CD4-positive, alpha-beta T cell (primary cell): ENCODE measurements at regions not wholly inside any gene's neighbourhood (a gene's known extent, or its start where the extent isn't known, plus 50 kb on each side); places are given as distances from the start of the nearest gene placed in this dataset.

Source experiments
- ATAC-seq: fragments of 200-7000 bp; cut with Tn5 transposase; one replicate; pipeline ENCODE4 v1.10.0; 2022; ENCODE audit warnings: mild to moderate bottlenecking; ENCODE audit not compliant: poor library complexity
- CTCF ChIA-PET: fragments of 350-600 bp; sonication (Branson Sonifier 250); formaldehyde crosslinking; loops from one replicate; lab custom pipeline; 2021; ENCODE audit warnings: antibody characterized with exemption, inconsistent platforms; lab: Charles Lee
- POLR2A ChIA-PET: fragments of 350-600 bp; sonication (Branson Sonifier 250); formaldehyde crosslinking; loops from one replicate; lab custom pipeline; 2021; ENCODE audit warnings: antibody characterized with exemption, inconsistent platforms; lab: Charles Lee
- DNase-seq, 14 experiments: peaks; one replicate each; pipeline ENCODE4 v3.0.0-alpha.2; 2013 to 2020; ENCODE audit warnings: mixed read lengths in 2 of 14
- H3K27ac ChIP-seq, 2 donors: one replicate each; pipeline versions ENCODE4 v1.5.1 to v1.7.0; 2013; ENCODE audit warnings: low read length in 2 of 2, low read depth in 1 of 2, mild to moderate bottlenecking in 1 of 2
- H3K27me3 ChIP-seq, 2 experiments: 1 replicate in 1 of 2; 2 replicates in 1 of 2; pipeline versions ENCODE4 v1.6.1 to v1.7.0; 2013; ENCODE audit warnings: low read length in 2 of 2, control low read depth in 1 of 2, mild to moderate bottlenecking in 1 of 2, moderate library complexity in 1 of 2; ENCODE audit not compliant: insufficient read depth in 2 of 2, control insufficient read depth in 1 of 2
- H3K36me3 ChIP-seq: one replicate; pipeline ENCODE4 v1.6.1; 2013; ENCODE audit warnings: low read length, control low read depth; ENCODE audit not compliant: insufficient read depth
- H3K4me1 ChIP-seq: one replicate; pipeline ENCODE4 v1.6.1; 2013; ENCODE audit warnings: low read length, control low read depth; ENCODE audit not compliant: insufficient read depth
- H3K4me3 ChIP-seq: one replicate; pipeline ENCODE4 v1.5.1; 2013; ENCODE audit warnings: mild to moderate bottlenecking, low read length, moderate library complexity
- H3K9me3 ChIP-seq, 2 experiments: 1 replicate in 1 of 2; 2 replicates in 1 of 2; pipeline versions ENCODE4 v1.6.1 to v1.7.0; 2013; ENCODE audit warnings: low read length in 2 of 2, mild to moderate bottlenecking in 2 of 2, control low read depth in 1 of 2, moderate library complexity in 1 of 2; ENCODE audit not compliant: control insufficient read depth in 1 of 2, insufficient read depth in 1 of 2
- H3K27ac Mint-ChIP-seq: one replicate; pipeline ENCODE4 v1.8.0; 2020; ENCODE audit warnings: mixed read lengths
- H3K27me3 Mint-ChIP-seq: one replicate; pipeline ENCODE4 v1.8.0; 2021; ENCODE audit warnings: mixed read lengths
- H3K36me3 Mint-ChIP-seq: one replicate; pipeline ENCODE4 v1.8.0; 2021; ENCODE audit warnings: low read depth, mixed read lengths
- H3K4me1 Mint-ChIP-seq: one replicate; pipeline ENCODE4 v1.8.0; 2021; ENCODE audit warnings: low read depth, mixed read lengths
- H3K4me3 Mint-ChIP-seq: one replicate; pipeline ENCODE4 v1.8.0; 2020; ENCODE audit warnings: mild to moderate bottlenecking, mixed read lengths
- H3K9me3 Mint-ChIP-seq: one replicate; pipeline ENCODE4 v1.8.0; 2020; ENCODE audit warnings: mixed read lengths
- CTCF ChIP-seq: fragments of 200-600 bp; IDR thresholded peaks from one replicate; pipeline ENCODE4 v1.8.0; 2022; ENCODE audit warnings: antibody characterized with exemption, mild to moderate bottlenecking
- intact Hi-C, 2 experiments: fragments of 100-400 bp; cut with DNase I in 1 of 2; cut with micrococcal nuclease in 1 of 2; formaldehyde crosslinking; loops; one replicate each; pipeline versions ENCODE4 v1.15.1 to v1.9.0; 2023 to 2025; cut with DNase I, micrococcal nuclease

GRCh38 chr15:61687124-61687523, 373.1 kb downstream of the VPS13C start:
- DNase-seq (no peak), ATAC-seq (no peak)
- ChIA-PET POLR2A (no interaction called here), CTCF (no interaction called here)
- no peaks in the 10 kb centered on the region for H3K9me3 ChIP-seq
- TF ChIP-seq CTCF, result no peak
- no peaks in the 10 kb centered on the region for H3K36me3 ChIP-seq
- Mint-ChIP-seq H3K4me3 (no peak overlapping the region), H3K36me3 (no peaks in the 10 kb centered on the region), H3K4me1 (no peaks in the 10 kb centered on the region), H3K9me3 (no peaks in the 10 kb centered on the region), H3K27me3 (peaks cover 9% of the 10 kb centered on the region), H3K27ac (no peak overlapping the region)
- no peaks in the 10 kb centered on the region for H3K4me1 ChIP-seq
- H3K4me3 ChIP-seq, result no peak overlapping the region
- no peak overlapping the region for H3K27ac ChIP-seq
- peaks cover 3 to 11% of the 10 kb centered on the region in 2 experiments for H3K27me3 ChIP-seq
- intact Hi-C loops, result no loop called here

- CTCF ChIA-PET, result no interaction called here
- H3K4me1 ChIP-seq, result no peaks in the 10 kb centered on the region
- no peaks in the 10 kb centered on the region for H3K4me1 Mint-ChIP-seq
- no peaks in the 10 kb centered on the region for H3K36me3 Mint-ChIP-seq
- H3K27me3 ChIP-seq, result peaks cover 3 to 6% of the 10 kb centered on the region in 2 experiments
- no peak for TF ChIP-seq CTCF
- no peak for DNase-seq
- H3K27ac Mint-ChIP-seq, result no peak overlapping the region
- H3K4me3 Mint-ChIP-seq, result no peak overlapping the region
- intact Hi-C loops, result no loop called here
- no peak overlapping the region for H3K27ac ChIP-seq
- H3K36me3 ChIP-seq, result no peaks in the 10 kb centered on the region
- H3K9me3 ChIP-seq, result no peaks in the 10 kb centered on the region
- POLR2A ChIA-PET, result no interaction called here
- ATAC-seq, result no peak
- H3K9me3 Mint-ChIP-seq, result no peaks in the 10 kb centered on the region
- H3K4me3 ChIP-seq, result no peak overlapping the region
- peaks cover 15% of the 10 kb centered on the region for H3K27me3 Mint-ChIP-seq
Observed at GRCh38 chr15:61685971-61686370, 374.3 kb downstream of the VPS13C start.

DNA sequence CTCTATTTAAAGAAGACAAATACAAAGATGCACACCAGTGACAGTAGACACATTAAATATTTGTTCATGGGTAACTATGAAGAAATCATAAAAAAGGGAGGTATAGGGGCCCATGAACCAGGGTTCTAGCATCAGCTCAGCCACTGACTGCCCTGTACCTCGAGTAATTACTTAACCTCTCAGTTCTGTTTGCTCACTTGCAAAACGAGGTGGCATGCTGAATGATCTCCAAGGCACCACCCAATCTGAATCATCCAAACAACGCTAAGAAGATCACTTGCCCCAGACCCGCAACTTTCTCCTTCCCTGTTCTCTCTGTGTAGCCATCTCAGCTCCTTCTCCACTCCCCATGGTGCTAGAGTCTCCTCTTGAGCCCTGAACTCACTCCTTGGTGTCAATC, 374.7 kb downstream of the VPS13C start:
- DNase-seq, result no peak
- Histone ChIP-seq H3K9me3 (no peaks in the 10 kb centered on the region), H3K27ac (no peak overlapping the region), H3K4me3 (no peak overlapping the region), H3K36me3 (no peaks in the 10 kb centered on the region), H3K4me1 (no peaks in the 10 kb centered on the region), H3K27me3 (peaks cover under 1 to 6% of the 10 kb centered on the region in 2 experiments)
- intact Hi-C loops, result no loop called here
- Mint-ChIP-seq H3K36me3 (no peaks in the 10 kb centered on the region), H3K27ac (no peak overlapping the region), H3K9me3 (no peaks in the 10 kb centered on the region), H3K4me1 (no peaks in the 10 kb centered on the region), H3K27me3 (peaks cover 18% of the 10 kb centered on the region), H3K4me3 (no peak overlapping the region)
- ATAC-seq, result no peak
- ChIA-PET CTCF (no interaction called here), POLR2A (no interaction called here)
- no peak for TF ChIP-seq CTCF
